H1 (cell line): ENCODE measurements at regions not wholly inside any gene's neighbourhood (a gene's known extent, or its start where the extent isn't known, plus 50 kb on each side); places are given as distances from the start of the nearest gene placed in this dataset.

ENCODE experiments used
- CTCF ChIA-PET: fragments of 300-600 bp; sonication (Branson Sonifier 250); formaldehyde crosslinking; loops from one replicate; lab custom pipeline; 2021; ENCODE audit not compliant: partially characterized antibody; lab: Charles Lee
- POLR2A ChIA-PET: fragments of 300-600 bp; sonication (Branson Sonifier 250); formaldehyde crosslinking; loops from one replicate; lab custom pipeline; 2021; ENCODE audit warnings: inconsistent platforms; ENCODE audit not compliant: partially characterized antibody; lab: Charles Lee
- DNase-seq, 2 experiments: peaks; one replicate each; pipeline versions ENCODE4 v3.0.0 to v3.0.0-alpha.2; 2010 to 2022; ENCODE audit warnings: low spot score in 2 of 2, low read depth in 1 of 2, mixed read lengths in 1 of 2
- FAIRE-seq: peaks from 2 replicates; lab custom pipeline; 2011; peaks lifted over from hg19 to GRCh38; lab: Jason Lieb, UNC
- H2AFZ ChIP-seq: 2 replicates; pipeline ENCODE4 v1.8.1; 2012; ENCODE audit warnings: low read length, inconsistent platforms
- H2AK5ac ChIP-seq: 2 replicates; pipeline ENCODE4 v1.6.1; 2013; ENCODE audit warnings: low read depth, low read length
- H2BK120ac ChIP-seq: replicated peaks from 2 replicates; pipeline ENCODE3; 2013; ENCODE audit warnings: low read depth, low read length, inconsistent platforms
- H2BK12ac ChIP-seq: 2 replicates; pipeline ENCODE4 v1.6.1; 2013; ENCODE audit warnings: low read depth, low read length
- H2BK15ac ChIP-seq: 2 replicates; pipeline ENCODE4 v1.6.1; 2013; ENCODE audit warnings: low read length
- H2BK20ac ChIP-seq: 2 replicates; pipeline ENCODE4 v1.6.1; 2013; ENCODE audit warnings: low read length
- H2BK5ac ChIP-seq: 2 replicates; pipeline ENCODE4 v1.6.1; 2013; ENCODE audit warnings: low read depth, low read length
- H3K14ac ChIP-seq: 2 replicates; pipeline ENCODE4 v1.6.1; 2013; ENCODE audit warnings: inconsistent platforms; ENCODE audit not compliant: insufficient read length
- H3K18ac ChIP-seq: 2 replicates; pipeline ENCODE4 v1.6.1; 2013; ENCODE audit warnings: low read length; ENCODE audit errors: extremely low read depth
- H3K23ac ChIP-seq: 2 replicates; pipeline ENCODE4 v1.6.1; 2013; ENCODE audit warnings: inconsistent platforms; ENCODE audit not compliant: insufficient read length
- H3K23me2 ChIP-seq: 2 replicates; pipeline ENCODE4 v1.6.1; 2013; ENCODE audit warnings: low read depth, low read length
- H3K27ac ChIP-seq: 2 replicates; pipeline ENCODE4 v1.6.1; 2011; ENCODE audit warnings: low read depth, low read length, inconsistent platforms
- H3K27me3 ChIP-seq, 4 experiments: replicated peaks in 1 of 4; 1 replicate in 1 of 4; 2 replicates in 3 of 4; pipeline versions ENCODE4 v1.6.1 to v1.8.1; 2011 to 2013; ENCODE audit warnings: low read length in 3 of 4, mild to moderate bottlenecking in 3 of 4, inconsistent platforms in 2 of 4, mixed read lengths in 2 of 4, moderate library complexity in 1 of 4; ENCODE audit not compliant: control insufficient read depth in 3 of 4, insufficient read depth in 3 of 4; ENCODE audit errors: extremely low read depth in 1 of 4
- H3K36me3 ChIP-seq, 4 experiments: 2 replicates each; pipeline versions ENCODE4 v1.6.1 to v1.8.1; 2011 to 2013; ENCODE audit warnings: mild to moderate bottlenecking in 4 of 4, low read length in 3 of 4, moderate library complexity in 2 of 4, control low read depth in 1 of 4, inconsistent platforms in 1 of 4; ENCODE audit not compliant: insufficient read depth in 4 of 4, control insufficient read depth in 2 of 4
- H3K4ac ChIP-seq: replicated peaks from 2 replicates; pipeline ENCODE3; 2013; ENCODE audit warnings: low read length, low read depth, mixed read lengths, inconsistent platforms; ENCODE audit not compliant: insufficient read length
- H3K4me1 ChIP-seq, 4 experiments: replicated peaks in 1 of 4; 1 replicate in 1 of 4; 2 replicates in 3 of 4; pipeline versions ENCODE4 v1.6.1 to v1.8.1; 2011 to 2013; ENCODE audit warnings: low read length in 3 of 4, inconsistent platforms in 2 of 4, mixed read lengths in 1 of 4; ENCODE audit not compliant: insufficient read depth in 4 of 4, control insufficient read depth in 3 of 4
- H3K4me2 ChIP-seq, 2 experiments: 2 replicates each; pipeline versions ENCODE4 v1.6.1 to v1.8.1; 2011 to 2013; ENCODE audit warnings: low read depth in 2 of 2, low read length in 2 of 2, control low read depth in 1 of 2, inconsistent platforms in 1 of 2, mild to moderate bottlenecking in 1 of 2; ENCODE audit not compliant: insufficient read depth in 1 of 2
- H3K4me3 ChIP-seq, 4 experiments: fragments of 200-600, 300-600 bp in 1 of 4; sonication (generic), shearing (Covaris generic), sonication (Bioruptor Twin) in 1 of 4; 2 replicates each; pipeline versions ENCODE4 v1.5.1 to v1.8.1; 2011 to 2016; ENCODE audit warnings: low read length in 4 of 4, low read depth in 3 of 4, control low read depth in 2 of 4, inconsistent platforms in 2 of 4, mild to moderate bottlenecking in 2 of 4, mixed read lengths in 1 of 4, moderate library complexity in 1 of 4; ENCODE audit not compliant: insufficient read depth in 2 of 4; ENCODE audit errors: extremely low read depth in 1 of 4
- H3K56ac ChIP-seq: replicated peaks from 2 replicates; pipeline ENCODE3; 2013; ENCODE audit warnings: low read depth, mild to moderate bottlenecking, mixed read lengths, low read length, inconsistent platforms; ENCODE audit not compliant: insufficient read length
- H3K79me1 ChIP-seq: 2 replicates; pipeline ENCODE4 v1.6.1; 2013; ENCODE audit warnings: low read depth, low read length, control low read depth
- H3K79me2 ChIP-seq, 2 experiments: 2 replicates each; pipeline versions ENCODE4 v1.6.1 to v1.8.1; 2012 to 2013; ENCODE audit warnings: low read length in 2 of 2, mild to moderate bottlenecking in 2 of 2, inconsistent platforms in 1 of 2; ENCODE audit not compliant: insufficient read depth in 2 of 2, control insufficient read depth in 1 of 2
- H3K9ac ChIP-seq, 4 experiments: replicated peaks in 1 of 4; 1 replicate in 1 of 4; 2 replicates in 3 of 4; pipeline versions ENCODE4 v1.6.1 to v1.8.1; 2011 to 2013; ENCODE audit warnings: low read depth in 3 of 4, low read length in 3 of 4, control low read depth in 2 of 4, mild to moderate bottlenecking in 2 of 4, moderate library complexity in 2 of 4, inconsistent platforms in 1 of 4; ENCODE audit errors: extremely low read depth in 1 of 4
- H3K9me3 ChIP-seq, 2 experiments: 2 replicates each; pipeline versions ENCODE4 v1.6.1 to v1.8.1; 2012 to 2013; ENCODE audit warnings: mild to moderate bottlenecking in 2 of 2, moderate library complexity in 2 of 2, control low read depth in 1 of 2, inconsistent platforms in 1 of 2, low read depth in 1 of 2, low read length in 1 of 2, mixed read lengths in 1 of 2; ENCODE audit not compliant: insufficient read depth in 2 of 2
- H4K20me1 ChIP-seq, 2 experiments: replicated peaks in 1 of 2; 2 replicates each; pipeline versions ENCODE3 to v1.8.1; 2011 to 2013; ENCODE audit warnings: inconsistent platforms in 2 of 2, low read length in 2 of 2, mild to moderate bottlenecking in 1 of 2; ENCODE audit not compliant: insufficient read depth in 2 of 2, control insufficient read depth in 1 of 2
- H4K5ac ChIP-seq: 2 replicates; pipeline ENCODE4 v1.6.1; 2013; ENCODE audit warnings: low read length, low read depth, mixed read lengths, inconsistent platforms; ENCODE audit not compliant: insufficient read length
- H4K8ac ChIP-seq: 2 replicates; pipeline ENCODE4 v1.8.0; 2013; ENCODE audit warnings: mild to moderate bottlenecking, moderate library complexity, low read length, inconsistent platforms; ENCODE audit not compliant: insufficient read depth; ENCODE audit errors: extremely low read depth
- H4K91ac ChIP-seq: replicated peaks from 2 replicates; pipeline ENCODE3; 2013; ENCODE audit warnings: low read length, mixed read lengths, inconsistent platforms; ENCODE audit not compliant: insufficient read length
- RFX5 ChIP-seq: IDR thresholded peaks from 2 replicates; pipeline ENCODE4 v1.6.1; 2011; ENCODE audit warnings: low read depth, low read length, improper control_type of control experiment, borderline replicate concordance
- WGBS, 2 experiments: shearing (Covaris generic) in 1 of 2; methylation state at CpG; one replicate each; pipeline versions ENCODE4 v1.1.6 to v1.1.7; 2013 to 2015; ENCODE audit warnings: low lambda C conversion rate in 2 of 2, mixed read lengths in 2 of 2, inconsistent platforms in 1 of 2, low coverage in 1 of 2, missing lambda C conversion rate in 1 of 2; ENCODE audit not compliant: insufficient replicate concordance in 2 of 2, insufficient coverage in 1 of 2, insufficient read length in 1 of 2; ENCODE audit errors: extremely low coverage in 1 of 2, missing lambda C conversion rate in 1 of 2; 5-methylcytosine and 5-hydroxymethylcytosine counted together

DNA sequence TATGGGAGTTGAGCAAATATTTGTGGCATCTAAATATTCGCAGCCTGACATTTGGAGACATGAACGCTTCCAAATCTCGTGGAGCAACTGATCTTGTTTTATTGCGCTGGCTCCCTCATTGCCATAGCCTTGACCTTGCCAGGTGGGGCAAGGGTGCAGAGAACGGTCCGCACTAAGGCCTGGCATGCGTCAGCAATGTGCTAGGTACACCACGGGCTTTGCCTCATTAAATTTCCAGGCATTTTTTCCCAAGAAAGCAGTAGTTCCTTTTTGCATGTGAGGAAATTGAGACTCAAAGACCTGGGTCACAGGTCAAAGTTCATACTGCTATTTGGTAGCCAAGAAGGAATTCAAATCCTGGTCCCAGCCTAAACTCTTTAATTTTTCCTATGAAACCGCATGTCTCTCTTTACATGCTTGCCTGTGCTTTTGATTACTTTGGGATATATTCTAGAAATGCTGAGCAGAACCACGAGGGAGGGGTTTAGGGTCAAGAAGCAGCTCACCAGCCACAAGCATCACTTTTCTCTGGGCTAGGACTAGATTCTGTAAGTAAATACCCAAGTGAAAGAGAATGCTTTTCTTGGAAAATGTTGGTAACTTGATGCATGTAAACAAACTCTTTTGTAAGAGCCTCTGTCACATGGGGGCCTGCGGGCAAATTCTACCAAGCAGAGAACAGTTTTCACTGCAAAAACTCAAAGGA lies 891.6 kb downstream of the VRK1 start:
- POLR2A ChIA-PET: no interaction called here

More for the DNA sequence above, 891.6 kb downstream of the VRK1 start:
- no peak overlapping the region for H3K4me2 ChIP-seq
- H4K8ac ChIP-seq: no peak overlapping the region
- H3K9me3 ChIP-seq: no peaks in the 10 kb centered on the region
- no peaks in the 10 kb centered on the region; the same call in 1 of the 2 replicates for H3K23me2 ChIP-seq
- no peaks in the 10 kb centered on the region for H3K36me3 ChIP-seq
- no peak overlapping the region for H2BK20ac ChIP-seq
- CTCF ChIA-PET: no interaction called here
- H2AK5ac ChIP-seq: no peak overlapping the region
- no peaks in the 10 kb centered on the region for H4K20me1 ChIP-seq
- H3K56ac ChIP-seq: no peak overlapping the region
- no peak for FAIRE-seq
- no peaks in the 10 kb centered on the region; a peak in 1 of 7 replicates for H3K27me3 ChIP-seq
- no peak overlapping the region for H4K91ac ChIP-seq
- no peak for TF ChIP-seq RFX5
- TF ChIP-seq, all 59 proteins: peak for 0
- Histone ChIP-seq H3K9ac (no peak overlapping the region), H2BK120ac (no peak overlapping the region), H3K14ac (no peak overlapping the region), H3K4me1 (peaks cover 0 to 6% (median 1%) of the 10 kb centered on the region in 4 experiments; a peak in 3 of 7 replicates), H3K79me1 (no peaks in the 10 kb centered on the region), H3K79me2 (no peaks in the 10 kb centered on the region), H3K4me3 (no peak overlapping the region), H3K18ac (no peak overlapping the region), H3K4ac (no peak overlapping the region), H3K23ac (no peak overlapping the region), H2AFZ (no peak overlapping the region), H4K5ac (no peak overlapping the region), H2BK12ac (no peak overlapping the region), H2BK5ac (no peak overlapping the region), H3K27ac (no peak overlapping the region), H2BK15ac (no peak overlapping the region)
- no peak for DNase-seq
- WGBS, 2 experiments: 93% methylated on average over 11 of the region's 11 CpGs; no CpG with 5 or more reads in 1 of the 2 experiments
